Fibroblast of lung (primary cell): ENCODE measurements at regions not wholly inside any gene's neighbourhood (a gene's known extent, or its start where the extent isn't known, plus 50 kb on each side); places are given as distances from the start of the nearest gene placed in this dataset.

Experiments
- CTCF ChIP-seq, 2 donors: IDR thresholded peaks in 1 of 2; conservative IDR thresholded peaks in 1 of 2; 1 replicate in 1 of 2; 2 replicates in 1 of 2; pipeline ENCODE4 v1.5.1; 2011 to 2012; ENCODE audit warnings: low read length in 2 of 2, control low read depth in 1 of 2, inconsistent platforms in 1 of 2, low read depth in 1 of 2, mild to moderate bottlenecking in 1 of 2
- EZH2 ChIP-seq: IDR thresholded peaks from 2 replicates; pipeline ENCODE4 v1.5.1; 2012; ENCODE audit warnings: low read length, control low read depth, mild to moderate bottlenecking; ENCODE audit errors: missing control alignments

- TF ChIP-seq EZH2 = no peak
- TF ChIP-seq CTCF (conservative IDR thresholded peaks at IDR 0.05 in 1 of 2, IDR thresholded peaks at IDR 0.05 in 1 of 2; ENCODE audit: low read depth in 1 of 2, low read length in 2 of 2) = no peak
These were observed 883.0 kb upstream of the SEMA6A start for GRCh38 chr5:117457656-117458055.
